GM12875 (cell line): ENCODE measurements at regions not wholly inside any gene's neighbourhood (a gene's known extent, or its start where the extent isn't known, plus 50 kb on each side); places are given as distances from the start of the nearest gene placed in this dataset.
"Not testable (repeated sequence)": the region's sequence is repeated elsewhere in the genome, so short reads cannot be mapped to it uniquely, and the experiment has no call there.

ENCODE experiments used
- H3K4me3 ChIP-seq: one replicate; pipeline ENCODE4 v1.5.1; 2011; ENCODE audit warnings: low read depth, low read length, control low read depth
- CTCF ChIP-seq: IDR thresholded peaks from 2 replicates; pipeline ENCODE4 v1.5.1; 2011; ENCODE audit warnings: low read depth, mild to moderate bottlenecking, control low read depth, inconsistent platforms, low read length, moderate library complexity, borderline replicate concordance; ENCODE audit not compliant: insufficient read depth

DNA sequence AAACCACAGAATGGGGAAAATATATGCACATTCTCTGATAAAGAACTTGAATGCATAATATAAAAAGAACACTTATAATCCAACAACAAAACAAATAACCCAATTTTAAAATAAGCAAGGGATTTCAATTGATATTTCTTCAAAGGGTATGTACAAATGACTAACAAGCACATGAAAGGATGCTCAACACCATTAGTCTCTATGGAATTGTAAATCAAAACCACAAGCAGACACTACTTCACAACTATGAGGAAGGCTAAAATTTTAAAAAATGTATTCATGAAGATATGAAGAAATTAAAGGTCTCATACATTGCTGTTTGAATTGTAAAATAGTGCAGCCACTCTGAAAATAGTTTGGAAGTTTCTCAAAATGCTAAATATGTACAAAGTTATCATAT lies 78.9 kb upstream of the GAS1 start:
- H3K4me3 ChIP-seq, result no peak overlapping the region
- no peak for TF ChIP-seq CTCF

GRCh38 chr9:87028836-87029235 lies 81.5 kb upstream of the GAS1 start:
- not testable (repeated sequence) for H3K4me3 ChIP-seq

GRCh38 chr9:87029905-87030304 lies 82.6 kb upstream of the GAS1 start:
- TF ChIP-seq CTCF, result no peak
- no peak overlapping the region for H3K4me3 ChIP-seq

DNA sequence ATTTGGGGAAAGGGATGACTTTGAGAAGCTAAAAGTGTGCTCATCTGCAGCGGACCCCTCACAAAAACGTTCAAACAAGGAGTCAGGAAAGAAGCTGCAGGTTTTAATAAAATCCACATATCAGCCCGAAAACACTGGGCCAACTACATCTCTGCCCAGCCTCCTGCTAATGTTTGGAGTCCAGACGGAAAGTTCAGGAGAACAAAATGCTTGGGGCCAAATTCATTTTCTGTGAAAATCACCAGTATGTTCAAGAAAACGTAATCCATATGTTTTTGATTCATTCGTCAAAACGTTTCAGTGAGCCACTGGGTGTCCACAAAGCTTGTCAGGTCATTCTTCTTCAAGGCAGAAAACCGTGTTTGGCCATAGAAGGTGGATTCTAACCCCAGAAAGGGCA lies 87.5 kb upstream of the GAS1 start:
- no peak for TF ChIP-seq CTCF

DNA sequence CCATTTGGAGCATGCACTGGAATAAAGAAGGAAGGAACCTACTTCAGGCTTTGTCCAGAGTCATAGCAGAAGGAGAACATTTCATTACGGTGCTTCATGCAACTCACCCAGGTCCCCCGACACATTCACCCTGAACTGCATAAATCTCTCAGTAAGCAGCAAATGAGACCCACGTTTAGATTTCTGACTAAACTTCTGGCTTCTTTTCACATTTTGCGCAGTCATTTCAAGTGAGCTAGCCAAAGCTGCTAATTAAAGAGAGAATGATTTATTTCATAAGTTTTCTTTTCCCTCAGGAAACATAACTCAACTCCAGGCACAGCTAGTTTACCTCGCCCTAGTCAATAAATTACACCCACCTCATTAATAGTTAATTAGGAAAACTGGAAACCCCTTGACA lies 88.6 kb upstream of the GAS1 start:
- no peak for TF ChIP-seq CTCF
- no peak overlapping the region for H3K4me3 ChIP-seq

More for the DNA sequence above, 87.5 kb upstream of the GAS1 start:
- no peak overlapping the region for H3K4me3 ChIP-seq

- no peak for TF ChIP-seq CTCF
- H3K4me3 ChIP-seq, result no peak overlapping the region
These were observed 89.2 kb upstream of the GAS1 start for GRCh38 chr9:87036506-87036905.

DNA sequence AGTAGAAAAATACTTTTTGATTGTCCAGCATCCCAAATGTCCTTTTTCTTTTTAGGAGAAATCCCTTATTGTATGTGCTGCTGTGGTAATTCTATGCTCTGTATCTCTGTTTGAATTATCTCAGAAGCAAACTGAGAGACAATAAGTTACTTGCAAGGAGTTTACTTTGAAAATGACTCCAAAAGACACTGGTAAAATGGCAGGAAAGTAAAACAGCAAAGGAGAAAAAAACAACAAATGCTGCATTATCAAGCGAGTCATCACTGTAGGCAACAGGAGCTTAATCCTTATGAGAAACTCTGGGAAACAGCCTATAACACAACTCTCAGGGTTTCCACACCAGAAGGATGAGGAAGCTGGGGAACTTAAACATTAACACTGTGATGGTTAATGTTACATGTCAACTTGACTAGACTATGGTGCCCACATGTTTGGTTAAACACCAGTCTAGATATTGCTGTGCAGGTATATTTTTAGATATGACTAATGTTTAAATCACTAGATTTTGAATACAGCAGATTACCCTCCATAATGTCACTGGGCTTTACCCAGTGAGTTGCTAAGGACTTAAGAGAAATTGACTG lies 92.6 kb upstream of the GAS1 start:
- no peak overlapping the region for H3K4me3 ChIP-seq
- no peak for TF ChIP-seq CTCF
